Activated naive CD4-positive, alpha-beta T cell treated with anti-CD3 and anti-CD28 coated beads, Interleukin-2, amount 50 U/mL, for 72 hours (primary cell): ENCODE measurements at regions not wholly inside any gene's neighbourhood (a gene's known extent, or its start where the extent isn't known, plus 50 kb on each side); places are given as distances from the start of the nearest gene placed in this dataset.

Experiments
- ATAC-seq, 2 donors: fragments of 150-1000 bp; cut with Tn5 transposase; 2 replicates each; pipeline ENCODE4 v1.10.0; 2021; ENCODE audit warnings: mild to moderate bottlenecking in 2 of 2, moderate library complexity in 2 of 2
- DNase-seq, 2 donors: peaks; one replicate each; pipeline ENCODE4 v3.0.0; 2021 to 2022; ENCODE audit warnings: low spot score in 2 of 2
- H3K27ac Mint-ChIP-seq, 2 donors: one replicate each; pipeline ENCODE4 v1.8.0; 2022; ENCODE audit warnings: mild to moderate bottlenecking in 2 of 2, mixed read lengths in 2 of 2
- H3K36me3 Mint-ChIP-seq, 2 donors: one replicate each; pipeline ENCODE4 v1.8.0; 2022; ENCODE audit warnings: mixed read lengths in 2 of 2
- H3K9me3 Mint-ChIP-seq, 2 donors: one replicate each; pipeline ENCODE4 v1.8.0; 2022; ENCODE audit warnings: mixed read lengths in 2 of 2

- ATAC-seq, result no peak
- DNase-seq, result no peak
- Mint-ChIP-seq H3K27ac (no peak overlapping the region), H3K36me3 (peaks cover 0 to 4% of the 10 kb centered on the region in 2 donors), H3K9me3 (peaks cover 8 to 13% of the 10 kb centered on the region in 2 donors)
Measured at GRCh38 chr6:113597231-113597583, 259.9 kb upstream of the MARCKS start.

DNA sequence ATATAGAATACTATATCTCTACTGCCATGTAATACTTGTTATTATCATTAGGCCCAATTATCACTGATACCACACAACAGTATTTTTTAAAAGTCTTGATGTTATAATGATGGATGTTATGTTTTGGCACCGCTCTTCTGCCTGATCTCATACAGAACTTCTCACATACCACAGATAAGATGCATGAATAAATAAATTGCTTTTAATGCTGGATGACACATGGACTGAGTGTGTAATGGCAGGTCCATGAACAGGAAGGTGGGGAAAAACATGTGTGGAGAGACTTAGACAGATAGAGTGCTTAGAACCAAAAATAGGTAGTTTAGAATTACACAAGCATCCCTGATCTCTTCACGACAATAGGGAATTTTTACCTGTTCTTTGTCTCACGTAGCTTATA is 258.4 kb upstream of the MARCKS start:
- ATAC-seq (no peak), DNase-seq (no peak)
- peaks cover 0 to 4% of the 10 kb centered on the region in 2 donors for H3K36me3 Mint-ChIP-seq
- no peak overlapping the region for H3K27ac Mint-ChIP-seq
- peaks cover 8 to 9% of the 10 kb centered on the region in 2 donors for H3K9me3 Mint-ChIP-seq

DNA sequence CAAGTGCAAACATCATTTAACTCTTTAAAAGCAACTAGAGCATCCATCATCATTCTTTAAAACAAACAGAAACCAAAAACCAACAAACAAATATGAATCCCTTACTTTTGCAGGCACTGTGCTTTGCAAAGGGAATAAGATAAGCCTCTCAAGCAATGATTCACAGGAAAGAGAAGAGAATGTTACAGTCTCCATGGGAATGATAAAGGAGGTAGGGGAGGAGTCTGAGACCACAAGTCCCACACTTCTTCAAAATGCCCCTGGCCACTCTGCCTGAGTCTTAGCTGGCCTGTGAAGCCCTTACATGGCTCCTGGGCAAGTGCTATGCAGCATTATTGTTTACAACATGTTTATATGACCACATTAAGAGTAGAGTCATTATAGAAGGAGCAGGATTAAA is 257.7 kb upstream of the MARCKS start:
- DNase-seq (no peak), ATAC-seq (no peak)
- Mint-ChIP-seq H3K36me3 (peaks cover 0 to 3% of the 10 kb centered on the region in 2 donors), H3K9me3 (peaks cover 8 to 11% of the 10 kb centered on the region in 2 donors), H3K27ac (no peak overlapping the region)

GRCh38 chr6:113600551-113601339 is 256.4 kb upstream of the MARCKS start:
- no peaks in the 10 kb centered on the region for H3K36me3 Mint-ChIP-seq
- no peak for DNase-seq
- H3K27ac Mint-ChIP-seq, result no peak overlapping the region
- no peak for ATAC-seq
- H3K9me3 Mint-ChIP-seq, result peaks cover 9 to 11% of the 10 kb centered on the region in 2 donors

DNA sequence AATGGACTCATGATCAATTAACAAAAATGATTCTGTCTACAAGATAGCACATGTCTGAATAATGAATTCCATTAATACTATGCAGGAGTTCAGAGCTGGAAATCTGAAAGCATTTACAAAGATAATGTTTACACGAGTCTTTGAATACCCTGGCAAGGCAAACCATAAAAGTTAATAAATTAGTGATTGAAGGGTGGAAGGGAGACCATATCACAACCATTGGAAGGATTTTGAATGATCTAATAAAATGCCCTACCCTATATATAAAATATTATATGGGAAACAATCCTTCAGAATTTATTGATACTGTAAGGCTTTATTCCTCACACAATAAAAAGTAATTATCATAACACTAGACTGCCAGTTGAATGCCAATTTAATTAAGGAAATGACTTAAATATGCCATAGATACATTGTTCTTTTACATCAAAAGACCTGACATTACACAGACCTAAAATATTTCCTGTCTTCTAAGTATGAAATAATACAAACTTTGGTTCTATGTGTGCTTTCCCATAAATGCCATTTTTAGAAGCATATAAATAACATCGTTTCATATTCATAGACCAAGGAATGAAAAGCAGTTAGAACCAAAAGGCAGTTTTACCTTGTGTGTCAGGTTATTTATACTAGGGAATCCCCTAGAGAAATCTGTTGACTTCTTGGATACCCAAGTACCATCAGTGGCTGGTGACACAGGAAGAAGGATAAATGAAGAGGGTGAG is 249.2 kb upstream of the MARCKS start:
- peaks cover 8 to 13% of the 10 kb centered on the region in 2 donors for H3K9me3 Mint-ChIP-seq
- H3K36me3 Mint-ChIP-seq, result peaks cover 0 to 1% of the 10 kb centered on the region in 2 donors
- ATAC-seq (no peak), DNase-seq (no peak)
- H3K27ac Mint-ChIP-seq, result no peak overlapping the region

GRCh38 chr6:113610377-113610988 is 246.7 kb upstream of the MARCKS start:
- DNase-seq, result no peak
- Mint-ChIP-seq H3K36me3 (peaks cover 5% of the 10 kb centered on the region in 2 donors), H3K27ac (no peak overlapping the region), H3K9me3 (peaks cover 9 to 15% of the 10 kb centered on the region in 2 donors)
- no peak for ATAC-seq

- ATAC-seq (no peak), DNase-seq (no peak)
Measured at GRCh38 chr6:113616701-113617274, 240.4 kb upstream of the MARCKS start.

GRCh38 chr6:113619077-113619476 is 238.1 kb upstream of the MARCKS start:
- Mint-ChIP-seq H3K36me3 (no peaks in the 10 kb centered on the region), H3K9me3 (no peaks in the 10 kb centered on the region), H3K27ac (no peak overlapping the region)
- DNase-seq, result no peak
- no peak for ATAC-seq

More at GRCh38 chr6:113616701-113617274, 240.4 kb upstream of the MARCKS start:
- H3K9me3 Mint-ChIP-seq, result peaks cover 4 to 10% of the 10 kb centered on the region in 2 donors
- H3K36me3 Mint-ChIP-seq, result peaks cover 5% of the 10 kb centered on the region in 2 donors
- no peak overlapping the region for H3K27ac Mint-ChIP-seq

- DNase-seq, result no peak
- ATAC-seq, result no peak
- no peaks in the 10 kb centered on the region for H3K9me3 Mint-ChIP-seq
- H3K36me3 Mint-ChIP-seq, result no peaks in the 10 kb centered on the region
- H3K27ac Mint-ChIP-seq, result no peak overlapping the region
Measured at GRCh38 chr6:113620386-113620785, 236.8 kb upstream of the MARCKS start.

DNA sequence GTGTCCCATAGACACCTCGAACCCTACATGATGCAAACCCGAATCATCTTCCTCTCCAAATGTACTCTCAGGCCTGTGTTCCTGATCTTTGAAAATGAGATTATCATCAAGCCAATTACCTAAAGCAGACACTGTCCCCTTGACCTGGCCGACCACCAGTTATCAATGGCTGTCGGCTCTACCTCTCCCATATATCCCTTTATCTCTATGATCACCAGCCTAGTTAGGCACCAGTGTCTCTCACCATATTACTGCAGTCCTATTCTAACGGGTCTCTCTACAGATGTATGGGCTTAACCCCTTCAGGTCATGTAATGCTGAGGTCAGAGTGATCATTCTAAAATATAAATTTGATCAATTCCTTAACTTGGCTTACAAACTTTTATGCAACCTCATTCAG is 234.9 kb upstream of the MARCKS start:
- H3K9me3 Mint-ChIP-seq, result no peaks in the 10 kb centered on the region
- DNase-seq, result no peak
- no peaks in the 10 kb centered on the region for H3K36me3 Mint-ChIP-seq
- ATAC-seq, result no peak
- no peak overlapping the region for H3K27ac Mint-ChIP-seq

GRCh38 chr6:113623129-113623528 is 234.0 kb upstream of the MARCKS start:
- Mint-ChIP-seq H3K36me3 (no peaks in the 10 kb centered on the region), H3K9me3 (no peaks in the 10 kb centered on the region), H3K27ac (no peak overlapping the region)
- DNase-seq, result no peak
- no peak for ATAC-seq

GRCh38 chr6:113625850-113626249 is 231.3 kb upstream of the MARCKS start:
- Mint-ChIP-seq H3K36me3 (no peaks in the 10 kb centered on the region), H3K9me3 (no peaks in the 10 kb centered on the region), H3K27ac (no peak overlapping the region)
- no peak for DNase-seq
- ATAC-seq, result peak in 1 of 2 donors; percentile 51

DNA sequence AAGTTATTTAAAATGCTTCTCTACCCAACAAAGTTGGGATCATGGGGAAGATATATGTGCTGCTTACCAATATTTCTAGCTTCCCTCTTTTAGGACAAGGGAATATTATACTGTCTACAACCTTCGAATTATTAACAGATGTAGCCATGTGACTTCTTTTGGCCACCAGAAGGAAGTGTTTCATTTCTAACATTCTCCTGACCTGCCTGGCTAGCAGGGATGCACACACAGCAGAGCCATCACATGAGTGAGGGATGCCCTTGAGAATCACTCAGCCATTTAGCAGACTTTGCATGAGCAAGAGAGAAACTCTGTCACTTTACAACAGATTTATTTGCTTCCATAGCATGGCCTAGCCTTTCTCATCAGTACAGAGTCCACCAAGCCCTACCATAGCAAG is 230.7 kb upstream of the MARCKS start:
- Mint-ChIP-seq H3K9me3 (no peaks in the 10 kb centered on the region), H3K36me3 (no peaks in the 10 kb centered on the region), H3K27ac (no peak overlapping the region)
- DNase-seq (no peak), ATAC-seq (no peak)

- no peaks in the 10 kb centered on the region for H3K36me3 Mint-ChIP-seq
- ATAC-seq, result no peak
- H3K27ac Mint-ChIP-seq, result no peak overlapping the region
- H3K9me3 Mint-ChIP-seq, result no peaks in the 10 kb centered on the region
- DNase-seq, result no peak
Measured at GRCh38 chr6:113627480-113627879, 229.7 kb upstream of the MARCKS start.

DNA sequence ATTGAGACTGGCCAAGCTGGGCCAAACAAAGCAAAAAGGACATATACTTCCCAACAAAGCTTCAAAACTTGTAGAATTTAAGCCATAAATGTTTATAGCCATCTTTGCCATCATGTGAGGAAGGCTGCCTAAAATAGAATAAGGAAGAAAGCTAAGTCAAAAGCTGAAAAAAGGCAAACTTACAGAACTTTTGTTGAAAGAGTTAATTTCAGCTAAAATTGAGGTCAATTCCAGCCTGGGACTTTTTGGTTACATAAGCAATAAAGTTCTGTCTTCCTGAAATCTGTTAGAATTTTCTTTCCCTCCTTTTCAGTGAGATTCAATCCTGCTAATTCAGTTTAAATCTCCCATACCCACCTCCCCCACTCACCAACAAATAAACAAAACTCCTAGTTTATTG is 227.9 kb upstream of the MARCKS start:
- no peaks in the 10 kb centered on the region for H3K9me3 Mint-ChIP-seq
- DNase-seq (no peak), ATAC-seq (no peak)
- H3K27ac Mint-ChIP-seq, result no peak overlapping the region
- H3K36me3 Mint-ChIP-seq, result no peaks in the 10 kb centered on the region

DNA sequence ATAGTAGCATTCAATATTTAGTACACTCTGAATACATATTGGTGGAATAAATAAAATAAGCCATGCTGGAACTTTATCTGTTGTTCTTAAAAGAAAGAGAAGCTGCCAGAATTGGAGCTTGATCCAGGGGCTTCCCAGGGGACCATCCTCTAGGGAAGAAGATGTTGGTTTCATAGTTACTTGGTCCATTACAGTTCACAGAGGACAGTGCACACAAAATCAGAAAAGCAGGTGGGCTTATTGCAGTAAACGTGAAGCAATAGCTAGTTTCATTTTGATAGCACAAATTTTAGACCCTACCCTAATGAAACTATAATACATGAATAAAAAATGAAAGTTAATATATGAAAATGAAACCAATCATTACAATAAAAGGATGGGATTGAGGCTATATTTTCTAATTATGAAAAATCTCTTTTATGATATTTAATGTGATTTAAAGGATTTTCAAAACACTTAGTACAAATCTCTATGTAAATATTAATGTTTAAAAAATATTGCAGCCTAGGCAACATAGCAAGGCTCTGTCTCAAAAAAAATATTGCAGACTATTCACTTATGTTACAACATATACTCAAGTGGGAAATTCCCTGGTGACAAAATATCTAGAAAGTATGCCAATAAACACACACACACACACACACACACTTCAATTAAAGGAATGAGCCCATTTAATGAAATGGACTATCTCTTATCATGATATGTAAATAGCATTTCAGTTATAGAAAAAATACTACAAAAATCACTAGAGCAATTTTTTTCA is 227.0 kb upstream of the MARCKS start:
- Mint-ChIP-seq H3K27ac (peak overlapping the region in 1 of 2 donors; percentile 63), H3K36me3 (no peaks in the 10 kb centered on the region), H3K9me3 (no peaks in the 10 kb centered on the region)
- DNase-seq (no peak), ATAC-seq (no peak)
